ENCODE measurements at regions not wholly inside any gene's neighbourhood (a gene's known extent, or its start where the extent isn't known, plus 50 kb on each side); places are given as distances from the start of the nearest gene placed in this dataset.

GRCh38 chr11:123349382-123349781, 80.7 kb upstream of the GRAMD1B start:
- TF ChIP-seq CTCF (conservative IDR thresholded peaks at IDR 0.05 in 1 of 2, IDR thresholded peaks at IDR 0.05 in 1 of 2; ENCODE audit: low read depth in 1 of 2, low read length in 2 of 2) (no peak), EZH2 (IDR thresholded peaks at IDR 0.05; ENCODE audit: low read length, missing control alignments) (no peak)

All from fibroblast of lung (primary cell).